H1 (cell line): ENCODE measurements at regions not wholly inside any gene's neighbourhood (a gene's known extent, or its start where the extent isn't known, plus 50 kb on each side); places are given as distances from the start of the nearest gene placed in this dataset.

Source experiments
- BCL11A ChIP-seq, 2 experiments: IDR thresholded peaks; one replicate each; pipeline ENCODE4 v1.6.1; 2011; ENCODE audit warnings: low read depth in 2 of 2, low read length in 2 of 2, mild to moderate bottlenecking in 2 of 2
- BRCA1 ChIP-seq: IDR thresholded peaks from 2 replicates; pipeline ENCODE4 v1.6.1; 2012; ENCODE audit warnings: low read depth, low read length, improper control_type of control experiment
- CBX5 ChIP-seq: fragments of 300-800, 300-1000 bp; sonication (generic); IDR thresholded peaks from 2 replicates; pipeline ENCODE4 v1.7.1; 2016; ENCODE audit warnings: antibody characterized with exemption, low read length, low read depth
- GTF2F1 ChIP-seq: IDR thresholded peaks from 2 replicates; pipeline ENCODE4 v1.6.1; 2012; ENCODE audit warnings: low read depth, low read length, improper control_type of control experiment, borderline replicate concordance
- HDAC6 ChIP-seq: IDR thresholded peaks from one replicate; pipeline ENCODE4 v1.7.1; 2012; ENCODE audit warnings: low read depth, mild to moderate bottlenecking, inconsistent platforms, low read length, moderate library complexity
- NANOG ChIP-seq: IDR thresholded peaks from 2 replicates; pipeline ENCODE4 v1.6.1; 2011; ENCODE audit warnings: low read length, low read depth, mild to moderate bottlenecking, inconsistent platforms; ENCODE audit not compliant: insufficient read depth, poor library complexity, severe bottlenecking
- RNF2 ChIP-seq: fragments of 200-900, 300-1000 bp; sonication (generic); IDR thresholded peaks from 2 replicates; pipeline ENCODE4 v1.7.1; 2016; ENCODE audit warnings: borderline replicate concordance, low read depth, mild to moderate bottlenecking, antibody characterized with exemption, low read length; ENCODE audit not compliant: poor library complexity, severe bottlenecking; ENCODE audit errors: missing control alignments
- SIRT6 ChIP-seq: IDR thresholded peaks from one replicate; pipeline ENCODE4 v1.7.1; 2012; ENCODE audit warnings: low read length, inconsistent platforms
- SP1 ChIP-seq: IDR thresholded peaks from 2 replicates; pipeline ENCODE4 v1.6.1; 2011; ENCODE audit warnings: low read depth, low read length
- TBP ChIP-seq: IDR thresholded peaks from 2 replicates; pipeline ENCODE4 v1.6.1; 2011; ENCODE audit warnings: low read depth, low read length, improper control_type of control experiment
- TF ChIP-seq, protein P1 (sequence below): fragments of 300-600 bp; sonication (generic); IDR thresholded peaks from 2 replicates; pipeline ENCODE4 v1.7.1; 2012; ENCODE audit warnings: low read length, moderate library complexity, mild to moderate bottlenecking, inconsistent platforms; ENCODE audit not compliant: insufficient replicate concordance

DNA sequence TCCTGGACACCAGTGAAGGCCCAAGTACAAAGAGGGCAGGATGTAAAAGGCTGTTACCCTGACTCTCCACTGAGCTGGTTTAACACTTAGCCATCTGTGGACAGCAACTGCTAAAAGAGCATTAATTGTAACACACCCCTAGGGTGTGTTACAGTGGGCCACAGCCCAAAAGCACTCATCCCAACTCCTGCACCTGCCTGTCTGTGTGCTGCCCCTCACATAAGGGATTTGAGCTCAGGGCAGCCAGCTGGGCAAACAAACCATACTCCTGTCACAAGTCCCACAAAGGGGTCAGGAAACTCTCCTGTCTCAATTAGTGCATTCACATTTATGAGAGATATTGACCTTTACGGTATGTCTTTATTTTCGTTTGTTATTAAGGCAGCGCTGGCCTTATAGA is 833.1 kb upstream of the NXPH2 start (continued):
- TF ChIP-seq, protein P1, sequence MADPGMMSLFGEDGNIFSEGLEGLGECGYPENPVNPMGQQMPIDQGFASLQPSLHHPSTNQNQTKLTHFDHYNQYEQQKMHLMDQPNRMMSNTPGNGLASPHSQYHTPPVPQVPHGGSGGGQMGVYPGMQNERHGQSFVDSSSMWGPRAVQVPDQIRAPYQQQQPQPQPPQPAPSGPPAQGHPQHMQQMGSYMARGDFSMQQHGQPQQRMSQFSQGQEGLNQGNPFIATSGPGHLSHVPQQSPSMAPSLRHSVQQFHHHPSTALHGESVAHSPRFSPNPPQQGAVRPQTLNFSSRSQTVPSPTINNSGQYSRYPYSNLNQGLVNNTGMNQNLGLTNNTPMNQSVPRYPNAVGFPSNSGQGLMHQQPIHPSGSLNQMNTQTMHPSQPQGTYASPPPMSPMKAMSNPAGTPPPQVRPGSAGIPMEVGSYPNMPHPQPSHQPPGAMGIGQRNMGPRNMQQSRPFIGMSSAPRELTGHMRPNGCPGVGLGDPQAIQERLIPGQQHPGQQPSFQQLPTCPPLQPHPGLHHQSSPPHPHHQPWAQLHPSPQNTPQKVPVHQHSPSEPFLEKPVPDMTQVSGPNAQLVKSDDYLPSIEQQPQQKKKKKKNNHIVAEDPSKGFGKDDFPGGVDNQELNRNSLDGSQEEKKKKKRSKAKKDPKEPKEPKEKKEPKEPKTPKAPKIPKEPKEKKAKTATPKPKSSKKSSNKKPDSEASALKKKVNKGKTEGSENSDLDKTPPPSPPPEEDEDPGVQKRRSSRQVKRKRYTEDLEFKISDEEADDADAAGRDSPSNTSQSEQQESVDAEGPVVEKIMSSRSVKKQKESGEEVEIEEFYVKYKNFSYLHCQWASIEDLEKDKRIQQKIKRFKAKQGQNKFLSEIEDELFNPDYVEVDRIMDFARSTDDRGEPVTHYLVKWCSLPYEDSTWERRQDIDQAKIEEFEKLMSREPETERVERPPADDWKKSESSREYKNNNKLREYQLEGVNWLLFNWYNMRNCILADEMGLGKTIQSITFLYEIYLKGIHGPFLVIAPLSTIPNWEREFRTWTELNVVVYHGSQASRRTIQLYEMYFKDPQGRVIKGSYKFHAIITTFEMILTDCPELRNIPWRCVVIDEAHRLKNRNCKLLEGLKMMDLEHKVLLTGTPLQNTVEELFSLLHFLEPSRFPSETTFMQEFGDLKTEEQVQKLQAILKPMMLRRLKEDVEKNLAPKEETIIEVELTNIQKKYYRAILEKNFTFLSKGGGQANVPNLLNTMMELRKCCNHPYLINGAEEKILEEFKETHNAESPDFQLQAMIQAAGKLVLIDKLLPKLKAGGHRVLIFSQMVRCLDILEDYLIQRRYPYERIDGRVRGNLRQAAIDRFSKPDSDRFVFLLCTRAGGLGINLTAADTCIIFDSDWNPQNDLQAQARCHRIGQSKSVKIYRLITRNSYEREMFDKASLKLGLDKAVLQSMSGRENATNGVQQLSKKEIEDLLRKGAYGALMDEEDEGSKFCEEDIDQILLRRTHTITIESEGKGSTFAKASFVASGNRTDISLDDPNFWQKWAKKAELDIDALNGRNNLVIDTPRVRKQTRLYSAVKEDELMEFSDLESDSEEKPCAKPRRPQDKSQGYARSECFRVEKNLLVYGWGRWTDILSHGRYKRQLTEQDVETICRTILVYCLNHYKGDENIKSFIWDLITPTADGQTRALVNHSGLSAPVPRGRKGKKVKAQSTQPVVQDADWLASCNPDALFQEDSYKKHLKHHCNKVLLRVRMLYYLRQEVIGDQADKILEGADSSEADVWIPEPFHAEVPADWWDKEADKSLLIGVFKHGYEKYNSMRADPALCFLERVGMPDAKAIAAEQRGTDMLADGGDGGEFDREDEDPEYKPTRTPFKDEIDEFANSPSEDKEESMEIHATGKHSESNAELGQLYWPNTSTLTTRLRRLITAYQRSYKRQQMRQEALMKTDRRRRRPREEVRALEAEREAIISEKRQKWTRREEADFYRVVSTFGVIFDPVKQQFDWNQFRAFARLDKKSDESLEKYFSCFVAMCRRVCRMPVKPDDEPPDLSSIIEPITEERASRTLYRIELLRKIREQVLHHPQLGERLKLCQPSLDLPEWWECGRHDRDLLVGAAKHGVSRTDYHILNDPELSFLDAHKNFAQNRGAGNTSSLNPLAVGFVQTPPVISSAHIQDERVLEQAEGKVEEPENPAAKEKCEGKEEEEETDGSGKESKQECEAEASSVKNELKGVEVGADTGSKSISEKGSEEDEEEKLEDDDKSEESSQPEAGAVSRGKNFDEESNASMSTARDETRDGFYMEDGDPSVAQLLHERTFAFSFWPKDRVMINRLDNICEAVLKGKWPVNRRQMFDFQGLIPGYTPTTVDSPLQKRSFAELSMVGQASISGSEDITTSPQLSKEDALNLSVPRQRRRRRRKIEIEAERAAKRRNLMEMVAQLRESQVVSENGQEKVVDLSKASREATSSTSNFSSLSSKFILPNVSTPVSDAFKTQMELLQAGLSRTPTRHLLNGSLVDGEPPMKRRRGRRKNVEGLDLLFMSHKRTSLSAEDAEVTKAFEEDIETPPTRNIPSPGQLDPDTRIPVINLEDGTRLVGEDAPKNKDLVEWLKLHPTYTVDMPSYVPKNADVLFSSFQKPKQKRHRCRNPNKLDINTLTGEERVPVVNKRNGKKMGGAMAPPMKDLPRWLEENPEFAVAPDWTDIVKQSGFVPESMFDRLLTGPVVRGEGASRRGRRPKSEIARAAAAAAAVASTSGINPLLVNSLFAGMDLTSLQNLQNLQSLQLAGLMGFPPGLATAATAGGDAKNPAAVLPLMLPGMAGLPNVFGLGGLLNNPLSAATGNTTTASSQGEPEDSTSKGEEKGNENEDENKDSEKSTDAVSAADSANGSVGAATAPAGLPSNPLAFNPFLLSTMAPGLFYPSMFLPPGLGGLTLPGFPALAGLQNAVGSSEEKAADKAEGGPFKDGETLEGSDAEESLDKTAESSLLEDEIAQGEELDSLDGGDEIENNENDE = no peak
- TF ChIP-seq TBP (no peak), RNF2 (no peak), HDAC6 (no peak), BRCA1 (no peak), NANOG (no peak), SP1 (no peak), CBX5 (no peak), GTF2F1 (no peak), BCL11A (IDR thresholded peaks at IDR 0.05; ENCODE audit: low read depth in 2 of 2, low read length in 2 of 2) (no peak), SIRT6 (no peak)
